HG03378 (cell line): ENCODE measurements at regions not wholly inside any gene's neighbourhood (a gene's known extent, or its start where the extent isn't known, plus 50 kb on each side); places are given as distances from the start of the nearest gene placed in this dataset.

ENCODE experiments used
- ATAC-seq: cut with Tn5 transposase; IDR thresholded peaks from one replicate; pipeline ENCODE4 v1.9.1; 2021; ENCODE audit warnings: mild to moderate bottlenecking, moderate library complexity; ENCODE audit not compliant: unreplicated experiment

DNA sequence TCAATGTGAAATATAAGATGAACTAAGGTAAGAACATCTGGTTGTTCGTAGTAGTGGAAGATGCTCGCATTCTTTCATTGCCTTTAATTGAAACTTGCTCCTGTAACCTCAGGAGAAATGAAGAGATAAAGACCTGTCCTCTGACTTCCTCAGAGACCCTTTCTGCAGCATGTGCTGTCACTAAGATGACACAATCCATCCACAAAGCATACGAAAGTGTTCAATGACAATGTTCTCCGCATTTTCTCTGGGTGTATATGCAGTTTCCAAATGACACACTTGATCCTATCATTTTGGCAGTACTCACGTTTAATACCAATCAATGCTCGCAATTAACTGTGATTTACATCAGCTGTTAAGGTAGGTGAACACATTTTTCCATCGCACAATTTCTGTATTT is 65.8 kb downstream of the PRL start:
- no peak for ATAC-seq

DNA sequence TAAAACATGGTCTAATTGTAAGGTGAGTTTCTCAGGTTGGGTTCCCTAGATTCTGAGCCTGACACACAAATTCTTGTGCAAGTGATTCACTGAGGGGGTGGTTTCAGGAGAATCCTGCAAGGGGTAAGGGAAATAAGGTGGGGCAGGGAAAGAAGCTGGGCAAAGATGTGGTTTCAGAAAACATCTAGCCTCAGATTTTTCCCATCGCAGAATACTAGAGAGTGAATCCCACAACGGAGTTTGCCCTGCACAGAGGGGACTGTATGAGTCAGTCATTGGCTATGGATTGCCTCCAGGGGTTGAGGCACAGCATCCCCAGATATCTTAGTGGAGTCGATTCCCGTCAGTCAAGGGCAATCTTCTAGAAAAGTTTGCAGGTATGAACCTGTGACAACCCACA is 65.2 kb downstream of the PRL start:
- ATAC-seq: no peak

DNA sequence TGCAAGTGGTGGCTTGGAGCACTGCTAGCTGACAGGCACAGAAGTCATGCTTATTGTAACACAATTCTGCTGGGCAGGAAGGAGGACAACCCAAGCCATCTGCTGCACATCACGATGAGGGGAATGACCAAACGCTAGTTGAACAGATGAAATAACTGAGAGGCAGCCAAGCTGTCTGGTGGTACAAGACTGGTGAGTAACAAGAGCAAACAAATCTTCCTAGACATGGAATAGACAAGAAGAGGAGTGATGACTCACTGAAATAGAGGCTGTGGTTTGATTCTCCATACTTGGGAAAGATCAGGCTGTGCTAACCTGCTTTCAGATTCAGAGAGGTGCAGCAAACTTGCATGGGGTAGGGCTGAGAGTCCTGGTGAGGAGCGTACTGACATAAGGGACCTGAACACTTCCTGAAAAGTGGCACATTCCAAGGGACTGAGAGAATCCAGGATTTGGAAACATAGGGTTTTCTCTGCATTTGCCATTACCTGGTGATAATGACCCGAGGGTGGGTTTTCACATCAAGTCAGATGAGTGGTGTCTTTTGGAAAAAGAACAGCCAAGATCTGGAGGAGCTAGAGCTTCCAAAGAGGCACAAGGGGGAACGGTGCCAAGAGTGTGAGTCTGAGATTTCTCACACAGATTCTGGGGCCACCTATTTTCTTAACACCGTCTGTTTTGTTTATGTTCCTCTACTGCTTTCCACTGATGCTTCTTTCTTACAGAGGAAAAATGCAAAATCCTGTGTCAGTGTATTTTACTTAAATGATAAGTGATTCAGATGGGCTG is 60.0 kb downstream of the PRL start:
- no peak for ATAC-seq
